HepG2 (cell line): ENCODE measurements at regions not wholly inside any gene's neighbourhood (a gene's known extent, or its start where the extent isn't known, plus 50 kb on each side); places are given as distances from the start of the nearest gene placed in this dataset.

Experiments
- ATAC-seq: fragments of 200-7000 bp; cut with Tn5 transposase; 3 replicates; pipeline ENCODE4 v1.9.1; 2020; ENCODE audit warnings: mild to moderate bottlenecking, moderate library complexity
- BruUV-seq: library from RNA; stranded (reverse); fragments of 400-500 nt; replicated peaks from 2 replicates; lab custom pipeline; 2021; lab: Mats Ljungman, UMichigan
- CTCF ChIA-PET: fragments of 300-600 bp; formaldehyde crosslinking; extraction: SDS; loops from one replicate; lab custom pipeline; 2021; ENCODE audit warnings: low total read pairs, inconsistent platforms, low intra/inter-chr PET ratio; lab: Yijun Ruan, JAX
- POLR2A ChIA-PET: fragments of 350-600 bp; sonication (Branson Sonifier 250); formaldehyde crosslinking; loops from one replicate; lab custom pipeline; 2020; ENCODE audit warnings: antibody characterized with exemption, inconsistent platforms; lab: Yijun Ruan, JAX
- DNase-seq: peaks from one replicate; pipeline ENCODE4 v3.0.0-alpha.2; 2015; ENCODE audit warnings: low spot score
- FAIRE-seq: peaks from 3 replicates; lab custom pipeline; 2011; peaks lifted over from hg19 to GRCh38; lab: Jason Lieb, UNC
- H2AFZ ChIP-seq: one replicate; pipeline ENCODE4 v1.6.1; 2011; ENCODE audit warnings: low read length, inconsistent platforms
- H3K27ac ChIP-seq: fragments of 300-600 bp; 3 replicates; pipeline ENCODE4 v1.8.0; 2011; ENCODE audit warnings: mixed run types, mild to moderate bottlenecking, mixed read lengths, low read length, inconsistent platforms; ENCODE audit not compliant: insufficient read depth; ENCODE audit errors: extremely low read length
- H3K27me3 ChIP-seq, 2 experiments: fragments of 200-600 bp in 1 of 2; 2 replicates in 1 of 2; 3 replicates in 1 of 2; pipeline versions ENCODE4 v1.6.0 to v1.8.0; 2011; ENCODE audit warnings: low read length in 2 of 2, mild to moderate bottlenecking in 2 of 2, moderate library complexity in 2 of 2, inconsistent platforms in 1 of 2; ENCODE audit not compliant: insufficient read depth in 2 of 2, control insufficient read depth in 1 of 2
- H3K36me3 ChIP-seq, 2 experiments: fragments of 200-600 bp in 1 of 2; replicated peaks in 1 of 2; 2 replicates in 1 of 2; 3 replicates in 1 of 2; pipeline versions ENCODE4 v1.5.1 to v1.8.0; 2011; ENCODE audit warnings: low read length in 2 of 2, inconsistent platforms in 1 of 2; ENCODE audit not compliant: insufficient read depth in 2 of 2, control insufficient read depth in 1 of 2
- H3K4me1 ChIP-seq: 2 replicates; pipeline ENCODE4 v1.5.1; 2012; ENCODE audit warnings: low read length, inconsistent platforms; ENCODE audit not compliant: insufficient read depth
- H3K4me2 ChIP-seq: 2 replicates; pipeline ENCODE4 v1.6.0; 2011; ENCODE audit warnings: low read depth, low read length, inconsistent platforms
- H3K4me3 ChIP-seq, 3 experiments: fragments of 200-600 bp in 1 of 3; sonication (generic), shearing (Covaris generic) in 1 of 3; replicated peaks in 1 of 3; 2 replicates each; pipeline ENCODE4 v1.5.1; 2011 to 2016; ENCODE audit warnings: low read length in 3 of 3, inconsistent platforms in 2 of 3, low read depth in 2 of 3, mild to moderate bottlenecking in 2 of 3, control low read depth in 1 of 3, mixed read lengths in 1 of 3; ENCODE audit not compliant: insufficient read depth in 1 of 3
- H3K79me2 ChIP-seq: one replicate; pipeline ENCODE4 v1.6.1; 2011; ENCODE audit warnings: low read length, inconsistent platforms; ENCODE audit not compliant: insufficient read depth
- H3K9ac ChIP-seq: 2 replicates; pipeline ENCODE4 v1.6.0; 2011; ENCODE audit warnings: mild to moderate bottlenecking, low read depth, low read length, inconsistent platforms; ENCODE audit not compliant: insufficient read depth
- H3K9me3 ChIP-seq: 2 replicates; pipeline ENCODE4 v1.5.1; 2012; ENCODE audit warnings: mild to moderate bottlenecking, low read length
- H4K20me1 ChIP-seq: 2 replicates; pipeline ENCODE4 v1.6.0; 2011; ENCODE audit warnings: inconsistent platforms, mild to moderate bottlenecking, low read length, moderate library complexity; ENCODE audit not compliant: insufficient read depth
- ATF1 ChIP-seq: IDR thresholded peaks from 2 replicates; pipeline ENCODE4 v1.6.1; 2016; ENCODE audit warnings: mild to moderate bottlenecking, control low read depth
- ELF1 ChIP-seq: sonication (generic); formaldehyde crosslinking; IDR thresholded peaks from 2 replicates; pipeline ENCODE4 v1.4.0; 2020; ENCODE audit warnings: missing genetic modification reagents
- MIER2 ChIP-seq: IDR thresholded peaks from 2 replicates; pipeline ENCODE4 v1.6.1; 2016; ENCODE audit warnings: missing biosample characterization, missing genetic modification reagents
- RFX1 ChIP-seq: fragments of 450-650 bp; IDR thresholded peaks from 2 replicates; pipeline ENCODE4 v1.6.1; 2017
- RFX5 ChIP-seq: IDR thresholded peaks from 2 replicates; pipeline ENCODE4 v1.6.1; 2011; ENCODE audit warnings: low read depth, low read length, improper control_type of control experiment
- SMC3 ChIP-seq: IDR thresholded peaks from 2 replicates; pipeline ENCODE4 v1.6.1; 2011; ENCODE audit warnings: low read length, improper control_type of control experiment
- SOX6 ChIP-seq, 2 experiments: fragments of 450-650 bp in 1 of 2; sonication (generic) in 1 of 2; formaldehyde crosslinking in 1 of 2; IDR thresholded peaks; 2 replicates each; pipeline versions ENCODE4 v1.4.0 to v1.6.1; 2017 to 2020; ENCODE audit warnings: antibody characterized with exemption in 1 of 2, mild to moderate bottlenecking in 1 of 2, missing genetic modification reagents in 1 of 2
- TEAD2 ChIP-seq: sonication (generic); formaldehyde crosslinking; IDR thresholded peaks from 2 replicates; pipeline ENCODE4 v1.9.0; 2021; ENCODE audit warnings: missing genetic modification reagents
- TGIF2 ChIP-seq: IDR thresholded peaks from 2 replicates; pipeline ENCODE4 v1.6.1; 2016; ENCODE audit warnings: control low read depth, missing compliant biosample characterization
- ZNF331 ChIP-seq: sonication (generic); formaldehyde crosslinking; IDR thresholded peaks from 2 replicates; pipeline ENCODE4 v1.4.0; 2020; ENCODE audit warnings: missing genetic modification reagents
- ZNF44 ChIP-seq: sonication (generic); formaldehyde crosslinking; IDR thresholded peaks from 2 replicates; pipeline ENCODE4 v1.5.1; 2020; ENCODE audit warnings: mild to moderate bottlenecking, missing genetic modification reagents
- ZNF501 ChIP-seq: sonication (generic); formaldehyde crosslinking; IDR thresholded peaks from 2 replicates; pipeline ENCODE4 v1.5.1; 2020; ENCODE audit warnings: mild to moderate bottlenecking, moderate library complexity, missing genetic modification reagents
- ZNF703 ChIP-seq: sonication (generic); formaldehyde crosslinking; IDR thresholded peaks from 2 replicates; pipeline ENCODE4 v1.5.1; 2020; ENCODE audit warnings: missing genetic modification reagents, mild to moderate bottlenecking, moderate library complexity, borderline replicate concordance
- WGBS: methylation state at CpG from one replicate; pipeline ENCODE4 v1.1.6; 2017; ENCODE audit warnings: low lambda C conversion rate; 5-methylcytosine and 5-hydroxymethylcytosine counted together
- in situ Hi-C: cut with HindIII; loops from 2 replicates; pipeline ENCODE4 v1.10.0; 2017; ENCODE audit warnings: low pct_unique_long_range_greater_than_20kb; ENCODE audit not compliant: extremely low pct_ligation_motif_present
- intact Hi-C: fragments of 100-400 bp; cut with micrococcal nuclease; formaldehyde crosslinking; loops from one replicate; pipeline ENCODE4 v1.10.0; 2022; ENCODE audit not compliant: unreplicated experiment
- TF ChIP-seq, protein P1 (sequence below): IDR thresholded peaks from 2 replicates; pipeline ENCODE4 v1.6.1; 2016; ENCODE audit warnings: mild to moderate bottlenecking
- TF ChIP-seq, protein P2 (sequence below): sonication (generic); formaldehyde crosslinking; IDR thresholded peaks from 2 replicates; pipeline ENCODE4 v1.8.0; 2022; ENCODE audit warnings: mild to moderate bottlenecking, missing genetic modification reagents, moderate library complexity
- TF ChIP-seq, protein P3 (sequence below): sonication (generic); formaldehyde crosslinking; IDR thresholded peaks from 2 replicates; pipeline ENCODE4 v1.4.0; 2020; ENCODE audit warnings: mild to moderate bottlenecking, low read depth, missing genetic modification reagents
- TF ChIP-seq, protein P4 (sequence below): sonication (generic); formaldehyde crosslinking; IDR thresholded peaks from 2 replicates; pipeline ENCODE4 v1.4.0; 2020; ENCODE audit warnings: mild to moderate bottlenecking, missing genetic modification reagents
- TF ChIP-seq, protein P5 (sequence below): IDR thresholded peaks from 2 replicates; pipeline ENCODE4 v1.6.1; 2016; ENCODE audit warnings: low read depth, borderline replicate concordance

DNA sequence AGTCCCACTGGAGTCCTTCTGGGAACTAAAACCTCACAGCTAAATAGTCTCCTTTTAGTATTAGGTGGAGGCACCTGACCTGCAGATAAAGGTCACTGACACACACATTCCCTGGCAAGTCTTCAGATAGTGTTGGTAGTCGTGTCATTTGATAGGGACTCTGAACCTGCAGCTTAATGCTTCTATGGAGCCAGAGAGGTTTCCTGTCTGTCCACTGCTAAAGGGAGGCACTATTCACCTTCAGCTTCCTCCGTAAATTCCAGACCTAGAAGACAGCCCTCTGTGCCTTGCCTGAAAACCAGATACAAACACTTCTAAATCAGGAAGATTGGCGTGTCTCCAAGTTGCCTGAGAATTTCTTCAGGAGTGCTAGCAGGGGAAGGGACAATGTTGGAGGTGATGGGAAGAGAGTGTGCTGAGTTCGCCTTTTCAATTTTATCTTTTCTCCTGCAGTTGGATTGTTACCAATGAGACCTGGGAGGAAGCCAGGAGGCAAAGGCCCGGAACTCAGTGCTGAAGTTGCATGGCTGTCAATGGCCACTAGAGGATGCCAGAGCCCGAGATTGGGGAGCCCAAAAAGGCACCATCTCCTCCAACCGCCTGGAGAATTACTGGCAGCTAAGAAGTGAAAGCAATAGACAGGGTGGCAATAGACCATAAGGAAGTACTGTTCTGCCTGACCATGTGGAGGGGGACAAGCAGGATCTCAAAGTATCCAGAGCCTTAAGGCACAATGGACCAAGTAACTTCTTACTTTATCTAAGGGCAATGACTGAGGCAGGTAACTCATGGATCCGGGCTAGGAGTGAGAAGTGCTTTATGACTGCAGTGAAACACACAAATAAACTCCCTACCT, 81.6 kb upstream of the SCAF11 start:
- intact Hi-C loops, result loop anchor here (1.0 to 2.0 kb wide), 2 partner anchors 82 to 283 kb away; partner anchors contain the start of gene SCAF11
- H3K9ac ChIP-seq, result peak overlapping the region; percentile 40; the same call in 1 of the 2 replicates
- BruUV-seq, result no TSS peak
- TF ChIP-seq ELF1 (CRISPR knock-in tag) (0 out of 2 replicates have a peak, but pooled peaks have one; percentile 23), ATF1 (no peak), TEAD2 (CRISPR knock-in tag) (no peak), RFX1 (no peak), ZNF703 (CRISPR knock-in tag) (no peak), ZNF501 (CRISPR knock-in tag) (0 out of 2 replicates have a peak, but pooled peaks have one; percentile 30), SOX6 (IDR thresholded peaks at IDR 0.05) (no peak), SOX6 (CRISPR knock-in tag; IDR thresholded peaks at IDR 0.05) (no peak), MIER2 (peak; percentile 64; the same call in 1 of the 2 replicates), ZNF44 (CRISPR knock-in tag) (no peak), ZNF331 (CRISPR knock-in tag) (0 out of 2 replicates have a peak, but pooled peaks have one; percentile 12), SMC3 (peak; percentile 86), RFX5 (no peak), TGIF2 (CRISPR knock-in tag) (no peak)
- TF ChIP-seq, protein P1, sequence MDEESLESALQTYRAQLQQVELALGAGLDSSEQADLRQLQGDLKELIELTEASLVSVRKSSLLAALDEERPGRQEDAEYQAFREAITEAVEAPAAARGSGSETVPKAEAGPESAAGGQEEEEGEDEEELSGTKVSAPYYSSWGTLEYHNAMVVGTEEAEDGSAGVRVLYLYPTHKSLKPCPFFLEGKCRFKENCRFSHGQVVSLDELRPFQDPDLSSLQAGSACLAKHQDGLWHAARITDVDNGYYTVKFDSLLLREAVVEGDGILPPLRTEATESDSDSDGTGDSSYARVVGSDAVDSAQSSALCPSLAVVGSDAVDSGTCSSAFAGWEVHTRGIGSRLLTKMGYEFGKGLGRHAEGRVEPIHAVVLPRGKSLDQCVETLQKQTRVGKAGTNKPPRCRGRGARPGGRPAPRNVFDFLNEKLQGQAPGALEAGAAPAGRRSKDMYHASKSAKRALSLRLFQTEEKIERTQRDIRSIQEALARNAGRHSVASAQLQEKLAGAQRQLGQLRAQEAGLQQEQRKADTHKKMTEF, result peak; percentile 56; the same call in 1 of the 2 replicates
- TF ChIP-seq, protein P2, sequence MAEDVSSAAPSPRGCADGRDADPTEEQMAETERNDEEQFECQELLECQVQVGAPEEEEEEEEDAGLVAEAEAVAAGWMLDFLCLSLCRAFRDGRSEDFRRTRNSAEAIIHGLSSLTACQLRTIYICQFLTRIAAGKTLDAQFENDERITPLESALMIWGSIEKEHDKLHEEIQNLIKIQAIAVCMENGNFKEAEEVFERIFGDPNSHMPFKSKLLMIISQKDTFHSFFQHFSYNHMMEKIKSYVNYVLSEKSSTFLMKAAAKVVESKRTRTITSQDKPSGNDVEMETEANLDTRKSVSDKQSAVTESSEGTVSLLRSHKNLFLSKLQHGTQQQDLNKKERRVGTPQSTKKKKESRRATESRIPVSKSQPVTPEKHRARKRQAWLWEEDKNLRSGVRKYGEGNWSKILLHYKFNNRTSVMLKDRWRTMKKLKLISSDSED (CRISPR knock-in tag), result no peak
- TF ChIP-seq, protein P3, sequence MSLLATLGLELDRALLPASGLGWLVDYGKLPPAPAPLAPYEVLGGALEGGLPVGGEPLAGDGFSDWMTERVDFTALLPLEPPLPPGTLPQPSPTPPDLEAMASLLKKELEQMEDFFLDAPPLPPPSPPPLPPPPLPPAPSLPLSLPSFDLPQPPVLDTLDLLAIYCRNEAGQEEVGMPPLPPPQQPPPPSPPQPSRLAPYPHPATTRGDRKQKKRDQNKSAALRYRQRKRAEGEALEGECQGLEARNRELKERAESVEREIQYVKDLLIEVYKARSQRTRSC, result no peak
- TF ChIP-seq, protein P4, sequence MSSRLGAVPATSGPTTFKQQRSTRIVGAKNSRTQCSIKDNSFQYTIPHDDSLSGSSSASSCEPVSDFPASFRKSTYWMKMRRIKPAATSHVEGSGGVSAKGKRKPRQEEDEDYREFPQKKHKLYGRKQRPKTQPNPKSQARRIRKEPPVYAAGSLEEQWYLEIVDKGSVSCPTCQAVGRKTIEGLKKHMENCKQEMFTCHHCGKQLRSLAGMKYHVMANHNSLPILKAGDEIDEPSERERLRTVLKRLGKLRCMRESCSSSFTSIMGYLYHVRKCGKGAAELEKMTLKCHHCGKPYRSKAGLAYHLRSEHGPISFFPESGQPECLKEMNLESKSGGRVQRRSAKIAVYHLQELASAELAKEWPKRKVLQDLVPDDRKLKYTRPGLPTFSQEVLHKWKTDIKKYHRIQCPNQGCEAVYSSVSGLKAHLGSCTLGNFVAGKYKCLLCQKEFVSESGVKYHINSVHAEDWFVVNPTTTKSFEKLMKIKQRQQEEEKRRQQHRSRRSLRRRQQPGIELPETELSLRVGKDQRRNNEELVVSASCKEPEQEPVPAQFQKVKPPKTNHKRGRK (CRISPR knock-in tag), result no peak
- TF ChIP-seq, protein P5, sequence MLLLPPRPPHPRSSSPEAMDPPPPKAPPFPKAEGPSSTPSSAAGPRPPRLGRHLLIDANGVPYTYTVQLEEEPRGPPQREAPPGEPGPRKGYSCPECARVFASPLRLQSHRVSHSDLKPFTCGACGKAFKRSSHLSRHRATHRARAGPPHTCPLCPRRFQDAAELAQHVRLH (CRISPR knock-in tag), result peak; percentile 51; the same call in 1 of the 2 replicates

More for the DNA sequence above, 81.6 kb upstream of the SCAF11 start:
- in situ Hi-C loops, result no loop called here
- FAIRE-seq (peak; percentile 85), ATAC-seq (peak; percentile 99), DNase-seq (peak; percentile 46)
- WGBS, result 20% methylated on average over 7 of the region's 8 CpGs
- Histone ChIP-seq H3K27ac (no peak overlapping the region), H3K27me3 (no peaks in the 10 kb centered on the region; a peak in 1 of 5 replicates), H3K36me3 (no peaks in the 10 kb centered on the region), H3K9me3 (no peaks in the 10 kb centered on the region), H3K4me1 (peaks cover 8% of the 10 kb centered on the region), H3K79me2 (no peaks in the 10 kb centered on the region), H3K4me2 (peak overlapping the region; percentile 93), H2AFZ (peak overlapping the region; percentile 91), H4K20me1 (no peaks in the 10 kb centered on the region), H3K4me3 (peak overlapping the region; percentile 34 to 45 (median 41); a peak in 5 of 6 replicates)
- POLR2A ChIA-PET, result interaction anchor here (2.5 kb wide), 1 partner anchor 81 kb away, joined by 10 read pairs; the partner anchor contains the start of gene SCAF11
- CTCF ChIA-PET, result interaction anchor here (1.9 kb wide), 1 partner anchor 950 kb away, joined by 7 read pairs; no protein-coding TSS in a partner anchor
